ENCODE measurements at regions not wholly inside any gene's neighbourhood (a gene's known extent, or its start where the extent isn't known, plus 50 kb on each side); places are given as distances from the start of the nearest gene placed in this dataset.
"Not testable (repeated sequence)": the region's sequence is repeated elsewhere in the genome, so short reads cannot be mapped to it uniquely, and the experiment has no call there.

DNA sequence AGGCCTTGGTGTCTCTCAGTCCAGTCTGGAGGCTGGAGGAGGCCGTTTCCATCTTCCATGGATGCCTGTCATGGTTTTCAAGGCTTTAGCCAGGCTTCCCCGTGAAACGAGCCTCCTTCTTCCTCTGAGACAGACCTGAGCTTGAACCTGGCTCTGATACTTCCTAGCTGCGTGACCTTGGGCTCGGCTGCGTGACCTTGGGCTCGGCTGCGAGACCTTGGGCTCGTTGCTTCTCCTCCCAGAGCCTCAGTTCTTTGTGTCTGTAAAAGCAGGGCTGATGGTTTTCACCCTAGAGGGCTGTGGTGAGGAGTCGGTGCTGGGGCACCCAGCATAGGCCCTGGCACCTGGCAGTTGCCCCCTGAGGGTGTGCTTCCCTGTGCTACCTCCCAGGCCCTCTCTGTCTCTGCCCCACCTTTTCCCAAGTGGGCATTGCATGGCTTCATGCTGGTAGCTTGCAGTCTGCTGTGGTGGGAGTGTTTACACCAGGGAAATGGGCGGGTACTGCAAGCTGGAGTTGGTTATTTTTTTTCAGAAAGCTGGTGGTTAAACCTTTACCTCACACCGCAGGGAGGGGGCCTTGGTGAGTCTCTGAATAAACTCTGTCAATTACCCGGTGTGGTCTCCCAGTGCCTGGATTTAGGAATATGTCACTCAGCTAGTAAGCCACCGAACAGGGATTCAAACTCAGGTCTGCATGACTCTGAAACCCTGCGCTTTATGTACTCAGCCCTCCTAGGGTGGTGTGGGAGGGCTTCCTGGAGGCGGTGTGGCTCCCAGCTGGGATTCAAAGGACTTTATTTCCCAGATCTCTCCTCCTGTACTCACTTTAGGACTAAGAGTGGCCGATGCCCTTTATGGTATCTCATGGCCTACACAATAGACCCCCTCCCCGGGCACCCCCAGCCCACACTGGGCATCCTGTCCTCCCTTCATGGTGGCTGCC, 129.0 kb upstream of the CIBAR2 start:
- intact Hi-C loops (cut with DNase I; ENCODE audit: low total_unique reads), result no loop called here
- Histone ChIP-seq H3K27me3 (no peaks in the 10 kb centered on the region), H3K9me3 (no peaks in the 10 kb centered on the region), H3K27ac (no peak overlapping the region), H3K4me1 (peaks cover 0 to 9% of the 10 kb centered on the region in 2 donors), H3K36me3 (no peaks in the 10 kb centered on the region), H3K4me3 (no peak overlapping the region)
- no peak for TF ChIP-seq POLR2A (IDR thresholded peaks at IDR 0.05)
- TF ChIP-seq, protein P1, sequence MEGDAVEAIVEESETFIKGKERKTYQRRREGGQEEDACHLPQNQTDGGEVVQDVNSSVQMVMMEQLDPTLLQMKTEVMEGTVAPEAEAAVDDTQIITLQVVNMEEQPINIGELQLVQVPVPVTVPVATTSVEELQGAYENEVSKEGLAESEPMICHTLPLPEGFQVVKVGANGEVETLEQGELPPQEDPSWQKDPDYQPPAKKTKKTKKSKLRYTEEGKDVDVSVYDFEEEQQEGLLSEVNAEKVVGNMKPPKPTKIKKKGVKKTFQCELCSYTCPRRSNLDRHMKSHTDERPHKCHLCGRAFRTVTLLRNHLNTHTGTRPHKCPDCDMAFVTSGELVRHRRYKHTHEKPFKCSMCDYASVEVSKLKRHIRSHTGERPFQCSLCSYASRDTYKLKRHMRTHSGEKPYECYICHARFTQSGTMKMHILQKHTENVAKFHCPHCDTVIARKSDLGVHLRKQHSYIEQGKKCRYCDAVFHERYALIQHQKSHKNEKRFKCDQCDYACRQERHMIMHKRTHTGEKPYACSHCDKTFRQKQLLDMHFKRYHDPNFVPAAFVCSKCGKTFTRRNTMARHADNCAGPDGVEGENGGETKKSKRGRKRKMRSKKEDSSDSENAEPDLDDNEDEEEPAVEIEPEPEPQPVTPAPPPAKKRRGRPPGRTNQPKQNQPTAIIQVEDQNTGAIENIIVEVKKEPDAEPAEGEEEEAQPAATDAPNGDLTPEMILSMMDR (IDR thresholded peaks at IDR 0.05), result no peak
- DNase-seq, result no peak

GRCh38 chr16:85242140-85242539, 129.9 kb upstream of the CIBAR2 start:
- peaks cover 0 to 5% of the 10 kb centered on the region in 2 donors for H3K4me1 ChIP-seq
- no peak for TF ChIP-seq POLR2A (IDR thresholded peaks at IDR 0.05)
- TF ChIP-seq, protein P1 (IDR thresholded peaks at IDR 0.05), result no peak
- H3K27me3 ChIP-seq, result no peaks in the 10 kb centered on the region
- no peak overlapping the region for H3K4me3 ChIP-seq
- intact Hi-C loops (cut with DNase I; ENCODE audit: low total_unique reads), result no loop called here
- no peaks in the 10 kb centered on the region for H3K9me3 ChIP-seq
- H3K36me3 ChIP-seq, result no peaks in the 10 kb centered on the region
- H3K27ac ChIP-seq, result no peak overlapping the region
- DNase-seq, result no peak

DNA sequence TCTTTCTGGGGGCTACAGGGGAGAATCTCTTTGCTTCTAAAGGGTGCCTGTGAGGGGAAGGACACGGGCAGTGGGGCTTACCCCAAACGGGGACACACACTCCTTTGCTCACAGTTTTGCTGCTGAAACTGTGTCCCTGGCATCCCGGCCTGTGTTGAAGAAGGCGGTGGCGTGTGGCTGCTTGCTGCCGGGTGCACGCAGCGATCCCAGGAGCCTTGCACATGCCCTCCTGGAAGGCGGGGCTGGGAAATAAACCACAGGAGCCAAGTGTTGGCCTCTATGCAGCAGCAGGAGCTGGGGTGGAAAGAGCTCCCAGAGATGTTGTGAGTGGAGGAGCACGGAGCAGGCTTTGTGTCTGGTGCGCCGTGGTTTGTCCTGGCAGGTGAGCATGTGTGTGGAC, 131.0 kb upstream of the CIBAR2 start:
- H3K4me3 ChIP-seq, result no peak overlapping the region
- no peak for DNase-seq
- TF ChIP-seq POLR2A (IDR thresholded peaks at IDR 0.05), result no peak
- TF ChIP-seq, protein P1 (IDR thresholded peaks at IDR 0.05), result no peak
- no peaks in the 10 kb centered on the region for H3K27me3 ChIP-seq
- intact Hi-C loops (cut with DNase I; ENCODE audit: low total_unique reads), result no loop called here
- H3K27ac ChIP-seq, result no peak overlapping the region
- H3K4me1 ChIP-seq, result no peaks in the 10 kb centered on the region
- H3K9me3 ChIP-seq, result no peaks in the 10 kb centered on the region
- no peaks in the 10 kb centered on the region for H3K36me3 ChIP-seq

DNA sequence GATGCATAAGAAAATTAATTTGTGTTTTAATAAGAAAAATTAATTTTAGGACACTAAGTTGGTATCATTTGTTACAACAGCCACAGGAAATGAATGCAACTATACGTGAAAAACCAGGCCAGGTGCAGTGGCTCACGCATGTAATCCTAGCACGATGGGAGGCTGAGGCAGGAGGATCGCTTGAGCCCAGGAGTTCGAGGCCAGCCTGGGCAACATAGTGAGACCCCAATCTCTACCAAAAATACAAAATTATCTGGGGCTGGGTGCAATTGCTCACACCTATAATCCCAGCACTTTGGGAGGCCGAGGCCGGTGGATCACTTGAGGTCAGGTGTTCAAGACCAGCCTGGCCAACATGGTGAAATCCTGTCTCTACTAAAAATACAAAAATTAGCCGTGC, 132.2 kb upstream of the CIBAR2 start:
- H3K27me3 ChIP-seq; H3K9me3 ChIP-seq; H3K4me1 ChIP-seq; DNase-seq; H3K36me3 ChIP-seq; H3K27ac ChIP-seq; intact Hi-C loops (cut with DNase I; ENCODE audit: low total_unique reads); H3K4me3 ChIP-seq: not testable (repeated sequence)

- intact Hi-C loops (cut with DNase I; ENCODE audit: low total_unique reads), result no loop called here
- no peaks in the 10 kb centered on the region for H3K27me3 ChIP-seq
- no peaks in the 10 kb centered on the region for H3K4me1 ChIP-seq
- H3K4me3 ChIP-seq, result no peak overlapping the region
- no peaks in the 10 kb centered on the region for H3K36me3 ChIP-seq
- no peak for TF ChIP-seq POLR2A (IDR thresholded peaks at IDR 0.05)
- TF ChIP-seq, protein P1 (IDR thresholded peaks at IDR 0.05), result peak; percentile 80 to 92 (median 82)
- peak; percentile 70 to 74 for DNase-seq
- H3K9me3 ChIP-seq, result no peaks in the 10 kb centered on the region
- no peak overlapping the region for H3K27ac ChIP-seq
These were observed 133.3 kb upstream of the CIBAR2 start for GRCh38 chr16:85245307-85246172.

Data from uterus (tissue), 3 donors.